ENCODE measurements at regions not wholly inside any gene's neighbourhood (a gene's known extent, or its start where the extent isn't known, plus 50 kb on each side); places are given as distances from the start of the nearest gene placed in this dataset.

DNA sequence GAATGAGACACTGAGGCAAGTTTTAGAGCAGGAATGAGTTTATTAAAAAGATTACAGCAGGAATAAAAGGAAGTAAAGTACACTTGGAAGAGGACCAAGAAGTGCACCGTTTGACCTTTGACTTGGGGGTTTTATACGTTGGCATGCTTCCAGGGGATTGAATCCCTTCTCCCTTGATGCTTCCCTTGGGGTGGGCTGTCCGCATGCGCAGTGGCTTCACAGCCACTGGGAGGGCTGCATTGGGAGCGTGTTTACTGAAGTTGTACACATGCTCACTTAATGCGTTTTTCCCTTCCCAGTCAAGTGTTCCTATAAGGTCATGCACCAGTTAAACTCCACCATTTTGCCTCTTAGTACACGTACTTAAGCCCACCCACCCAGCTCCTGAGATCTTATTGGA is 72.4 kb upstream of the MARK1 start:
- Mint-ChIP-seq H3K4me1 (ENCODE audit: unreplicated experiment) (no peaks in the 10 kb centered on the region), H3K4me3 (ENCODE audit: unreplicated experiment) (no peak overlapping the region), H3K9me3 (ENCODE audit: unreplicated experiment) (no peaks in the 10 kb centered on the region), H3K36me3 (ENCODE audit: unreplicated experiment) (no peaks in the 10 kb centered on the region), H3K27me3 (ENCODE audit: unreplicated experiment) (peaks cover 19% of the 10 kb centered on the region), H3K27ac (ENCODE audit: unreplicated experiment) (no peak overlapping the region)
- DNase-seq (ENCODE audit: extremely low spot score, unreplicated experiment) = no peak
- no peak for TF ChIP-seq CTCF (IDR thresholded peaks at IDR 0.05)

- Mint-ChIP-seq H3K4me3 (ENCODE audit: unreplicated experiment) (no peak overlapping the region), H3K9me3 (ENCODE audit: unreplicated experiment) (no peaks in the 10 kb centered on the region), H3K27ac (ENCODE audit: unreplicated experiment) (no peak overlapping the region), H3K27me3 (ENCODE audit: unreplicated experiment) (peaks cover 22% of the 10 kb centered on the region), H3K4me1 (ENCODE audit: unreplicated experiment) (no peaks in the 10 kb centered on the region), H3K36me3 (ENCODE audit: unreplicated experiment) (no peaks in the 10 kb centered on the region)
- no peak for DNase-seq (ENCODE audit: extremely low spot score, unreplicated experiment)
- peak; percentile 40 for TF ChIP-seq CTCF (IDR thresholded peaks at IDR 0.05)
Measured at GRCh38 chr1:220454155-220454777, 73.7 kb upstream of the MARK1 start.

GRCh38 chr1:220453371-220453770 is 74.6 kb upstream of the MARK1 start:
- no peak for TF ChIP-seq CTCF (IDR thresholded peaks at IDR 0.05)
- no peak for DNase-seq (ENCODE audit: extremely low spot score, unreplicated experiment)
- H3K27ac Mint-ChIP-seq (ENCODE audit: unreplicated experiment) = no peak overlapping the region
- no peaks in the 10 kb centered on the region for H3K36me3 Mint-ChIP-seq (ENCODE audit: unreplicated experiment)
- no peak overlapping the region for H3K4me3 Mint-ChIP-seq (ENCODE audit: unreplicated experiment)
- H3K27me3 Mint-ChIP-seq (ENCODE audit: unreplicated experiment) = peaks cover 24% of the 10 kb centered on the region
- no peaks in the 10 kb centered on the region for H3K9me3 Mint-ChIP-seq (ENCODE audit: unreplicated experiment)
- no peaks in the 10 kb centered on the region for H3K4me1 Mint-ChIP-seq (ENCODE audit: unreplicated experiment)

- H3K27ac Mint-ChIP-seq (ENCODE audit: unreplicated experiment) = no peak overlapping the region
Measured at GRCh38 chr1:220451532-220451931, 76.4 kb upstream of the MARK1 start.

GRCh38 chr1:220450927-220451326 is 77.0 kb upstream of the MARK1 start:
- Mint-ChIP-seq H3K36me3 (ENCODE audit: unreplicated experiment) (no peaks in the 10 kb centered on the region), H3K4me1 (ENCODE audit: unreplicated experiment) (no peaks in the 10 kb centered on the region), H3K9me3 (ENCODE audit: unreplicated experiment) (no peaks in the 10 kb centered on the region), H3K27ac (ENCODE audit: unreplicated experiment) (no peak overlapping the region), H3K27me3 (ENCODE audit: unreplicated experiment) (peaks cover 28% of the 10 kb centered on the region), H3K4me3 (ENCODE audit: unreplicated experiment) (no peak overlapping the region)
- no peak for DNase-seq (ENCODE audit: extremely low spot score, unreplicated experiment)
- no peak for TF ChIP-seq CTCF (IDR thresholded peaks at IDR 0.05)

More at GRCh38 chr1:220451532-220451931, 76.4 kb upstream of the MARK1 start:
- no peak overlapping the region for H3K4me3 Mint-ChIP-seq (ENCODE audit: unreplicated experiment)
- H3K4me1 Mint-ChIP-seq (ENCODE audit: unreplicated experiment) = no peaks in the 10 kb centered on the region
- H3K27me3 Mint-ChIP-seq (ENCODE audit: unreplicated experiment) = peaks cover 25% of the 10 kb centered on the region
- no peak for DNase-seq (ENCODE audit: extremely low spot score, unreplicated experiment)
- no peaks in the 10 kb centered on the region for H3K9me3 Mint-ChIP-seq (ENCODE audit: unreplicated experiment)
- TF ChIP-seq CTCF (IDR thresholded peaks at IDR 0.05) = no peak
- H3K36me3 Mint-ChIP-seq (ENCODE audit: unreplicated experiment) = no peaks in the 10 kb centered on the region
